ENCODE measurements at regions not wholly inside any gene's neighbourhood (a gene's known extent, or its start where the extent isn't known, plus 50 kb on each side); places are given as distances from the start of the nearest gene placed in this dataset.

GRCh38 chr13:55190996-55191395 is 1949.7 kb upstream of the PRR20A start:
- no peak for ATAC-seq
- no peak for TF ChIP-seq ZNF8 (CRISPR knock-in tag; IDR thresholded peaks at IDR 0.05)
- no peak for TF ChIP-seq PPARA (CRISPR knock-in tag; IDR thresholded peaks at IDR 0.05; ENCODE audit: borderline replicate concordance)
- TF ChIP-seq TOX (CRISPR knock-in tag; IDR thresholded peaks at IDR 0.05; ENCODE audit: borderline replicate concordance) = no peak
- TF ChIP-seq POU6F1 (CRISPR knock-in tag; IDR thresholded peaks at IDR 0.05; ENCODE audit: borderline replicate concordance, low read depth) = no peak
- no peak for TF ChIP-seq OSR1 (CRISPR knock-in tag; IDR thresholded peaks at IDR 0.05)
- no peak for TF ChIP-seq TSHZ2 (CRISPR knock-in tag; IDR thresholded peaks at IDR 0.05)
- TF ChIP-seq CSRNP3 (CRISPR knock-in tag; IDR thresholded peaks at IDR 0.05) = no peak
- TF ChIP-seq ARNTL (CRISPR knock-in tag; IDR thresholded peaks at IDR 0.05; ENCODE audit: borderline replicate concordance, low read depth) = no peak
- no peak for TF ChIP-seq ZFP30 (CRISPR knock-in tag; IDR thresholded peaks at IDR 0.05)
- TF ChIP-seq TCF4 (CRISPR knock-in tag; IDR thresholded peaks at IDR 0.05; ENCODE audit: borderline replicate concordance) = no peak
- no peak for TF ChIP-seq SNAI2 (CRISPR knock-in tag; IDR thresholded peaks at IDR 0.05)
- no peak for TF ChIP-seq ZFP3 (CRISPR knock-in tag; IDR thresholded peaks at IDR 0.05)
- TF ChIP-seq BACH2 (CRISPR knock-in tag; IDR thresholded peaks at IDR 0.05; ENCODE audit: borderline replicate concordance) = no peak
- no peak for TF ChIP-seq ZNF70 (CRISPR knock-in tag; IDR thresholded peaks at IDR 0.05)
- TF ChIP-seq RARB (CRISPR knock-in tag; IDR thresholded peaks at IDR 0.05) = no peak
- TF ChIP-seq ISL1 (CRISPR knock-in tag; IDR thresholded peaks at IDR 0.05) = no peak
- no peak for TF ChIP-seq CSDC2 (CRISPR knock-in tag; IDR thresholded peaks at IDR 0.05)
- TF ChIP-seq PATZ1 (CRISPR knock-in tag; IDR thresholded peaks at IDR 0.05; ENCODE audit: borderline replicate concordance) = no peak
- no peak for TF ChIP-seq CREB5 (CRISPR knock-in tag; IDR thresholded peaks at IDR 0.05; ENCODE audit: low read depth)

GRCh38 chr13:55199134-55199533 is 1941.6 kb upstream of the PRR20A start:
- ATAC-seq = no peak
- no peak for TF ChIP-seq TSHZ2 (CRISPR knock-in tag; IDR thresholded peaks at IDR 0.05)
- TF ChIP-seq ZFP3 (CRISPR knock-in tag; IDR thresholded peaks at IDR 0.05) = no peak
- TF ChIP-seq ZNF70 (CRISPR knock-in tag; IDR thresholded peaks at IDR 0.05) = no peak
- TF ChIP-seq SNAI2 (CRISPR knock-in tag; IDR thresholded peaks at IDR 0.05) = no peak
- no peak for TF ChIP-seq ZFP30 (CRISPR knock-in tag; IDR thresholded peaks at IDR 0.05)
- no peak for TF ChIP-seq BACH2 (CRISPR knock-in tag; IDR thresholded peaks at IDR 0.05; ENCODE audit: borderline replicate concordance)
- no peak for TF ChIP-seq ISL1 (CRISPR knock-in tag; IDR thresholded peaks at IDR 0.05)
- no peak for TF ChIP-seq RARB (CRISPR knock-in tag; IDR thresholded peaks at IDR 0.05)
- no peak for TF ChIP-seq CREB5 (CRISPR knock-in tag; IDR thresholded peaks at IDR 0.05; ENCODE audit: low read depth)
- no peak for TF ChIP-seq ZC3H10 (CRISPR knock-in tag; IDR thresholded peaks at IDR 0.05)
- no peak for TF ChIP-seq CSDC2 (CRISPR knock-in tag; IDR thresholded peaks at IDR 0.05)
- no peak for TF ChIP-seq OSR1 (CRISPR knock-in tag; IDR thresholded peaks at IDR 0.05)
